OCI-LY1 (cell line): ENCODE measurements at regions not wholly inside any gene's neighbourhood (a gene's known extent, or its start where the extent isn't known, plus 50 kb on each side); places are given as distances from the start of the nearest gene placed in this dataset.

ENCODE experiments used
- H2AFZ ChIP-seq: fragments of 200-600 bp; sonication (generic), shearing (Covaris generic); 2 replicates; pipeline ENCODE4 v1.6.0; 2014; ENCODE audit warnings: antibody characterized with exemption, mild to moderate bottlenecking, low read length
- H3F3A ChIP-seq: fragments of 200-600 bp; sonication (generic), shearing (Covaris generic); 2 replicates; pipeline ENCODE4 v1.6.0; 2014; ENCODE audit warnings: mild to moderate bottlenecking, antibody characterized with exemption, low read length, moderate library complexity; ENCODE audit not compliant: insufficient read depth
- H3K27ac ChIP-seq: fragments of 200-600 bp; sonication (generic); 2 replicates; pipeline ENCODE4 v1.5.1; 2014; ENCODE audit warnings: low read length, mixed run types, mild to moderate bottlenecking, low read depth; ENCODE audit not compliant: poor library complexity, severe bottlenecking
- H3K27me3 ChIP-seq: fragments of 200-600 bp; sonication (generic); 2 replicates; pipeline ENCODE4 v1.6.0; 2014; ENCODE audit warnings: antibody characterized with exemption, mild to moderate bottlenecking, low read length, moderate library complexity; ENCODE audit not compliant: insufficient read depth
- H3K36me3 ChIP-seq: fragments of 200-600 bp; sonication (generic); 2 replicates; pipeline ENCODE4 v1.6.1; 2014; ENCODE audit warnings: mild to moderate bottlenecking, antibody characterized with exemption, low read length, moderate library complexity, mixed read lengths; ENCODE audit not compliant: insufficient read depth
- H3K4me1 ChIP-seq: fragments of 200-600 bp; sonication (generic); 2 replicates; pipeline ENCODE4 v1.5.1; 2014; ENCODE audit warnings: mild to moderate bottlenecking, low read length, moderate library complexity; ENCODE audit not compliant: insufficient read depth, severe bottlenecking
- H3K4me2 ChIP-seq: fragments of 200-600 bp; sonication (generic), shearing (Covaris generic); 2 replicates; pipeline ENCODE4 v1.6.1; 2014; ENCODE audit warnings: low read length
- H3K4me3 ChIP-seq: fragments of 200-600 bp; sonication (generic); 2 replicates; pipeline ENCODE4 v1.5.1; 2014; ENCODE audit warnings: low read length, low read depth, mild to moderate bottlenecking, mixed read lengths; ENCODE audit not compliant: poor library complexity, severe bottlenecking
- H3K79me2 ChIP-seq: fragments of 200-600 bp; shearing (Covaris generic); 2 replicates; pipeline ENCODE4 v1.6.1; 2016; ENCODE audit warnings: mixed run types, low read length, mixed read lengths; ENCODE audit not compliant: insufficient read depth
- H3K9ac ChIP-seq: fragments of 200-600 bp; sonication (generic), shearing (Covaris generic); 2 replicates; pipeline ENCODE4 v1.6.1; 2014; ENCODE audit warnings: mild to moderate bottlenecking, low read length, mixed read lengths
- H3K9me2 ChIP-seq: fragments of 200-600 bp; sonication (generic), shearing (Covaris generic); 2 replicates; pipeline ENCODE4 v1.6.1; 2014; ENCODE audit warnings: low read depth, mild to moderate bottlenecking, low read length, mixed read lengths
- H3K9me3 ChIP-seq: fragments of 200-600 bp; shearing (Covaris generic); 2 replicates; pipeline ENCODE4 v1.6.1; 2014; ENCODE audit warnings: low read length, mixed read lengths
- H4K20me1 ChIP-seq: fragments of 200-600 bp; sonication (generic), shearing (Covaris generic); 2 replicates; pipeline ENCODE4 v1.6.0; 2016; ENCODE audit warnings: mild to moderate bottlenecking, low read length; ENCODE audit not compliant: insufficient read depth
- EZH2 ChIP-seq: fragments of 200-600 bp; sonication (generic), shearing (Covaris generic); IDR thresholded peaks from 2 replicates; pipeline ENCODE4 v1.8.0; 2017; ENCODE audit warnings: borderline replicate concordance, mixed run types, mild to moderate bottlenecking, antibody characterized with exemption, low read length, moderate library complexity, mixed read lengths
- TF ChIP-seq, protein P1 (sequence below): fragments of 200-600 bp; sonication (generic), shearing (Covaris generic); IDR thresholded peaks from 2 replicates; pipeline ENCODE4 v1.5.1; 2017; ENCODE audit warnings: mild to moderate bottlenecking, antibody characterized with exemption, low read length, moderate library complexity, mixed read lengths

DNA sequence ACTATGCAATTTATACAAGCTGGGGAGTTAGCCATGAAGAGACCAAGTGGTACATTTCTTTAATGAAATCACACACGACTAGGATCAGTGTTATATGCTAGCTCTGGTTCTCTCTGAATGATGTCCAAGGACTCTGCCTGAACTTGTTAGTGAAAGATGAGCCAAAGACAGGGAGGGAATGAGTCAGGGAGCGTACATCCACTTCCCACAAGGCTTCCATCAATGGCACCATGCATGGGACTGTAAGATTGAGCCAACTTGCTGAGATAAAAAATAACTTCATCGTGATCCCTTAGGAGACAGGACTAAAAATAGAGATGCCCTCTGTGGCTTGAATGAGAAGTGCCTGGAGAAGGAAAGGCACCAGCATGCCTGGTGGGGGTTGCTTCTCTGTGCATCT is 629.7 kb downstream of the ACTR3B start:
- no peaks in the 10 kb centered on the region for H4K20me1 ChIP-seq
- H3K9me3 ChIP-seq, result peaks cover 12% of the 10 kb centered on the region
- no peak overlapping the region for H3K4me2 ChIP-seq
- TF ChIP-seq, protein P1, sequence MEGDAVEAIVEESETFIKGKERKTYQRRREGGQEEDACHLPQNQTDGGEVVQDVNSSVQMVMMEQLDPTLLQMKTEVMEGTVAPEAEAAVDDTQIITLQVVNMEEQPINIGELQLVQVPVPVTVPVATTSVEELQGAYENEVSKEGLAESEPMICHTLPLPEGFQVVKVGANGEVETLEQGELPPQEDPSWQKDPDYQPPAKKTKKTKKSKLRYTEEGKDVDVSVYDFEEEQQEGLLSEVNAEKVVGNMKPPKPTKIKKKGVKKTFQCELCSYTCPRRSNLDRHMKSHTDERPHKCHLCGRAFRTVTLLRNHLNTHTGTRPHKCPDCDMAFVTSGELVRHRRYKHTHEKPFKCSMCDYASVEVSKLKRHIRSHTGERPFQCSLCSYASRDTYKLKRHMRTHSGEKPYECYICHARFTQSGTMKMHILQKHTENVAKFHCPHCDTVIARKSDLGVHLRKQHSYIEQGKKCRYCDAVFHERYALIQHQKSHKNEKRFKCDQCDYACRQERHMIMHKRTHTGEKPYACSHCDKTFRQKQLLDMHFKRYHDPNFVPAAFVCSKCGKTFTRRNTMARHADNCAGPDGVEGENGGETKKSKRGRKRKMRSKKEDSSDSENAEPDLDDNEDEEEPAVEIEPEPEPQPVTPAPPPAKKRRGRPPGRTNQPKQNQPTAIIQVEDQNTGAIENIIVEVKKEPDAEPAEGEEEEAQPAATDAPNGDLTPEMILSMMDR, result no peak
- no peak for TF ChIP-seq EZH2
- H3K4me1 ChIP-seq, result no peaks in the 10 kb centered on the region
- no peaks in the 10 kb centered on the region for H3K36me3 ChIP-seq
- no peaks in the 10 kb centered on the region for H3K27me3 ChIP-seq
- no peaks in the 10 kb centered on the region for H3K9me2 ChIP-seq
- H3K4me3 ChIP-seq, result no peak overlapping the region
- no peak overlapping the region for H3K9ac ChIP-seq
- H3K79me2 ChIP-seq, result no peaks in the 10 kb centered on the region
- H3K27ac ChIP-seq, result no peak overlapping the region
- H2AFZ ChIP-seq, result no peak overlapping the region
- H3F3A ChIP-seq, result no peaks in the 10 kb centered on the region

DNA sequence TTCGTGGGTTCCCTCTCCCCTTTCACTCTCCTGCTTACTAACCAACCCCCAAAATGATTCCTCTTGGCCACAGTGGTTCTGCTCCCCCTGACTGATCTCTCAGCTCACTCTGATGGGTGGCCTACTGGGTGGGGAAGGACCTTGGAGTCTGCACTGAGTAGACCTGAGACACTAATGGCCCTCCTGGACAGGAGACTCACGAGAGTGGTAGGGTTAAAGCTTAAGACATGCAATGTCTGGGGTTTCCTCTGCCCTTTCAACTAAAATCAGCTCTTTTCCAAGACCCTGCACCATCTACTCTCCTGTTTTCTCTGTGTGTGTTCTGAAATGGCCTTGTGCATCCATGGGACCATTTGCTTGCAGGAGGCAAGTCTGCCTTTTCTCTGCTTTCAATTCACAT is 631.4 kb downstream of the ACTR3B start:
- H3K36me3 ChIP-seq, result no peaks in the 10 kb centered on the region
- H4K20me1 ChIP-seq, result no peaks in the 10 kb centered on the region
- no peaks in the 10 kb centered on the region for H3K27me3 ChIP-seq
- TF ChIP-seq, protein P1, result no peak
- TF ChIP-seq EZH2, result no peak
- H3K9me3 ChIP-seq, result peaks cover 15% of the 10 kb centered on the region
- H3F3A ChIP-seq, result no peaks in the 10 kb centered on the region
- no peak overlapping the region for H3K4me3 ChIP-seq
- no peak overlapping the region for H3K4me2 ChIP-seq
- no peaks in the 10 kb centered on the region for H3K79me2 ChIP-seq
- no peak overlapping the region for H3K9ac ChIP-seq
- no peaks in the 10 kb centered on the region for H3K4me1 ChIP-seq
- no peak overlapping the region for H3K27ac ChIP-seq
- no peak overlapping the region for H2AFZ ChIP-seq
- no peaks in the 10 kb centered on the region for H3K9me2 ChIP-seq

DNA sequence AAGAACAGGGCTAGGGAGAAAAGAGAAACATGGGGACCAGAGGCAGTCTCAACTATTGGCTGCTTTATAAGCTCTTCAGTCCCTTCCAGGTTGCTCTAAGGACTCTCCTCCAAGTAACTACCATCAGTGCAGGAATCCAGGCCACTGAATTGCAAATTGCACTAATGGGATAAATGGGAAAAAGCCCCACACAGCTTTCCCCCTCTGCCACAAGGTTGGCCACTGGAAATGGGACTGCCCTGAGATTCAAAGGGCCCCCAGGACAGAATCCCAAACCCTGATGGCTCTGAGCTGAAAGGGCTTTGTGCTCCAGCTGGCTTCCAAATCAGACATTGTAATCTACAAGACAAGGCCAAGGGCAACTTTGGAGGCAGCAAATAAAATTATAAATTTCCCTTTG is 633.2 kb downstream of the ACTR3B start:
- peaks cover 15% of the 10 kb centered on the region for H3K9me3 ChIP-seq
- no peak overlapping the region for H2AFZ ChIP-seq
- no peaks in the 10 kb centered on the region for H3K9me2 ChIP-seq
- H3K27ac ChIP-seq, result no peak overlapping the region
- H3F3A ChIP-seq, result no peaks in the 10 kb centered on the region
- no peak overlapping the region for H3K4me3 ChIP-seq
- no peaks in the 10 kb centered on the region for H3K79me2 ChIP-seq
- no peak for TF ChIP-seq EZH2
- TF ChIP-seq, protein P1, result no peak
- no peaks in the 10 kb centered on the region for H4K20me1 ChIP-seq
- H3K27me3 ChIP-seq, result no peaks in the 10 kb centered on the region
- no peak overlapping the region for H3K9ac ChIP-seq
- no peaks in the 10 kb centered on the region for H3K4me1 ChIP-seq
- H3K4me2 ChIP-seq, result no peak overlapping the region
- no peaks in the 10 kb centered on the region for H3K36me3 ChIP-seq
